Testis (tissue), 2 donors: ENCODE measurements at regions not wholly inside any gene's neighbourhood (a gene's known extent, or its start where the extent isn't known, plus 50 kb on each side); places are given as distances from the start of the nearest gene placed in this dataset.

Source experiments
- DNase-seq: peaks from one replicate; pipeline ENCODE4 v3.0.0-alpha.2; 2019
- H3K27ac ChIP-seq, 2 donors: fragments of 200-600 bp; sonication (generic); one replicate each; pipeline ENCODE4 v1.5.1; 2019
- H3K27me3 ChIP-seq: fragments of 200-600 bp; sonication (generic); one replicate; pipeline ENCODE4 v1.5.1; 2019
- H3K36me3 ChIP-seq: fragments of 200-600 bp; sonication (generic); one replicate; pipeline ENCODE4 v1.5.1; 2017; ENCODE audit warnings: low read depth; ENCODE audit errors: missing control alignments
- H3K4me1 ChIP-seq: fragments of 200-600 bp; sonication (generic); one replicate; pipeline ENCODE4 v1.5.1; 2019
- H3K4me3 ChIP-seq, 2 donors: fragments of 200-600 bp; sonication (generic); one replicate each; pipeline ENCODE4 v1.5.1; 2017 to 2019
- H3K9me3 ChIP-seq: fragments of 200-600 bp; sonication (generic); one replicate; pipeline ENCODE4 v1.5.1; 2017
- CTCF ChIP-seq, 3 experiments: fragments of 450-650 bp in 2 of 3; fragments of 200-600 bp in 1 of 3; sonication (generic) in 1 of 3; IDR thresholded peaks; one replicate each; pipeline ENCODE4 v1.5.1; 2016 to 2019; ENCODE audit warnings: antibody characterized with exemption in 3 of 3, mild to moderate bottlenecking in 2 of 3, moderate library complexity in 1 of 3
- POLR2A ChIP-seq: fragments of 450-650 bp; IDR thresholded peaks from one replicate; pipeline ENCODE4 v1.6.1; 2017; ENCODE audit warnings: antibody characterized with exemption, mild to moderate bottlenecking, moderate library complexity
- WGBS, 2 donors: methylation state at CpG; one replicate each; pipeline ENCODE4 v1.1.5; 2018; 5-methylcytosine and 5-hydroxymethylcytosine counted together
- intact Hi-C: fragments of 100-400 bp; cut with DNase I; formaldehyde crosslinking; loops from one replicate; pipeline ENCODE4 v1.15.1; 2023; ENCODE audit warnings: low total_unique reads

- Histone ChIP-seq H3K4me1 (no peaks in the 10 kb centered on the region), H3K27me3 (no peaks in the 10 kb centered on the region), H3K36me3 (no peaks in the 10 kb centered on the region), H3K9me3 (no peaks in the 10 kb centered on the region), H3K4me3 (no peak overlapping the region), H3K27ac (no peak overlapping the region)
- intact Hi-C loops, result no loop called here
- TF ChIP-seq CTCF (IDR thresholded peaks at IDR 0.05) (no peak), POLR2A (no peak)
- no peak for DNase-seq
These were observed 214.5 kb upstream of the ATP2B1 start for GRCh38 chr12:89923091-89923490.

DNA sequence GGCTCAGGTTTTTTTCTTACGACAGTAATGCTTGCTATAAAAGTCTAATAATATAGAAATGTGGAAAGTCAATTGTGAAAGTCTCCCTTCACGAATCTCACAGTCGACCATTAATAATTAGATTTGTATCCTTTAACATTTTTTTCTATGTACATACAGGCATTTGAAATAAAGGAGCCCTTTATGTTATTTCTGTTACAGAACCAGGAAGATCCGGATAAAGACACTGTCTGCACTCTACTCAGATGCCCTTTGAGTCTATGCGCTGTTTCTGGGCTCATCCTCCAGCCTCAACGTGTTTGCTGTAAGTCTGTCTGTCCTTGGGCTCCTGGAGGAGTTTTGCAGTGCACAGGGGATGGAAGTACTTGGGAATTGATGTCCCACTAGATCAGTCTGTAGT, 212.2 kb upstream of the ATP2B1 start:
- TF ChIP-seq CTCF (IDR thresholded peaks at IDR 0.05), result no peak
- no peak for TF ChIP-seq POLR2A
- H3K4me3 ChIP-seq, result no peak overlapping the region
- no peak overlapping the region for H3K27ac ChIP-seq
- no peaks in the 10 kb centered on the region for H3K9me3 ChIP-seq
- peak; percentile 18 for DNase-seq
- H3K36me3 ChIP-seq, result no peaks in the 10 kb centered on the region
- intact Hi-C loops, result no loop called here
- WGBS, 2 donors, result 57 to 74% methylated on average over 6 of the region's 6 CpGs
- no peaks in the 10 kb centered on the region for H3K4me1 ChIP-seq
- no peaks in the 10 kb centered on the region for H3K27me3 ChIP-seq

DNA sequence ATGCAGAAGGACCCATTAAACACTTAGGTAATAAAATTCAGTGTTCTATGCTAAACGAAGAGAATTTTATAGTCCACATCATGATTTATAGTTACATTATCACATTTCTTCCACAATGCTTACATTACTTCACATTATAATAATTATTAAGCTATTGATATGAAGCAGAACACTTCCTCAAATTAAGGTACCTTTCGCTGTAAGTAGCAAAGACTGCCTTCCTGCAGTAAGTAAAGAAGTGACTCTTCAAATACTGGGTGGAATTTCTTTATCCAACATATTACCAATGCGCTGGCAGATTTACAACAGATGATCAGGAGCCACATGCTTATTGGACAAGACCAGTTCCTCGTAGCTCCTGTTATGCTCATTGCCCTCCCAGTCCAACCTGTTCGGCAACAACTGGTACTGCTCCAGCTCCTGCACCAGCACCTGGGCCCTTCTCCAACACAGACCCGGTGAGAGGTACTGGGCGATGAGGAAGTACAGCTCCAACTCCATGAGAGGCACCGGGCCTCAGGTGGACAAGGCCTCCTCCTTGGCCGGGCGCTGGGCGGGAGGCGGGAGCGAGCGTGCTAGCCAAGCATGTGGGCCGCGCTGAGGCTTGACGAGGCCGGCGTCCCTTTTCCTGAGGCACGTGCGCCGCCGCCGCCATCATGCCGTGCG, 210.7 kb upstream of the ATP2B1 start:
- intact Hi-C loops, result no loop called here
- 58 to 73% methylated on average over 26 of the region's 26 CpGs for WGBS, 2 donors
- Histone ChIP-seq H3K27me3 (no peaks in the 10 kb centered on the region), H3K36me3 (no peaks in the 10 kb centered on the region), H3K9me3 (no peaks in the 10 kb centered on the region), H3K4me3 (peak overlapping the region; percentile 17 to 30), H3K27ac (no peak overlapping the region), H3K4me1 (no peaks in the 10 kb centered on the region)
- no peak for TF ChIP-seq CTCF (IDR thresholded peaks at IDR 0.05)
- TF ChIP-seq POLR2A, result no peak
- DNase-seq, result peak; percentile 30

- TF ChIP-seq POLR2A (no peak), CTCF (IDR thresholded peaks at IDR 0.05) (no peak)
- DNase-seq, result no peak
- Histone ChIP-seq H3K27me3 (no peaks in the 10 kb centered on the region), H3K4me3 (no peak overlapping the region), H3K9me3 (no peaks in the 10 kb centered on the region), H3K36me3 (no peaks in the 10 kb centered on the region), H3K4me1 (no peaks in the 10 kb centered on the region), H3K27ac (no peak overlapping the region)
- 67 to 85% methylated on average over 5 of the region's 5 CpGs for WGBS, 2 donors
- intact Hi-C loops, result no loop called here
These were observed 209.7 kb upstream of the ATP2B1 start for GRCh38 chr12:89918172-89918846.

GRCh38 chr12:89909753-89910152, 201.1 kb upstream of the ATP2B1 start:
- WGBS, 2 donors, result 86% methylated on average over 5 of the region's 5 CpGs
- no peak for DNase-seq
- Histone ChIP-seq H3K4me1 (no peaks in the 10 kb centered on the region), H3K27me3 (no peaks in the 10 kb centered on the region), H3K9me3 (no peaks in the 10 kb centered on the region), H3K4me3 (no peak overlapping the region), H3K36me3 (no peaks in the 10 kb centered on the region), H3K27ac (no peak overlapping the region)
- no peak for TF ChIP-seq POLR2A
- no peak for TF ChIP-seq CTCF (IDR thresholded peaks at IDR 0.05)
- intact Hi-C loops, result no loop called here
